DOHH2 (cell line): ENCODE measurements at regions not wholly inside any gene's neighbourhood (a gene's known extent, or its start where the extent isn't known, plus 50 kb on each side); places are given as distances from the start of the nearest gene placed in this dataset.

Experiments used
- EZH2phosphoT487 ChIP-seq: fragments of 200-600 bp; sonication (generic); IDR thresholded peaks from 2 replicates; pipeline ENCODE4 v1.6.1; 2017; ENCODE audit warnings: borderline replicate concordance, mild to moderate bottlenecking, antibody characterized with exemption, low read length, moderate library complexity, mixed read lengths
- TF ChIP-seq, protein P1 (sequence below): fragments of 200-600 bp; sonication (generic); IDR thresholded peaks from one replicate; pipeline ENCODE4 v1.5.1; 2014; ENCODE audit warnings: antibody characterized with exemption, mild to moderate bottlenecking, low read depth, low read length; ENCODE audit not compliant: poor library complexity, severe bottlenecking

DNA sequence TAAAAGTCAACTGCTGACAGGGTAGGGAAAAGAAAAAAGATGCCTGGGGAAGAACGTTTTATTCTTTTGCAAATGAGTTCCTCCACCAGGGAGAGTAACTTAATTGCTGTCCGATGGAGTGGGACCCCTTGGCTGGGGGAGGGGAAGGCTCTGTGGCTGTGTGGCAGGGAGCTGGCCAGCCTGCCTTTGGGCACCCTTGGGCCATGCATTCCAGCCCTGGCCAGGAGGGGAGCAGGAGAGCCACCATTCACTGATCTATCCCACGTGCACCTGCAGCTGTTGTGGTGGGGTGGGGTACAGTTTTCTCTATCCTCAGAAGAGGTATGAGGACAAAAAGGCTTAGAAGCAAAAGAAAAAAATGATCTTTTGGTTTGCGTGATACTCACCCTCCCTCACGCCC is 116.9 kb downstream of the KCNK1 start:
- TF ChIP-seq, protein P1, sequence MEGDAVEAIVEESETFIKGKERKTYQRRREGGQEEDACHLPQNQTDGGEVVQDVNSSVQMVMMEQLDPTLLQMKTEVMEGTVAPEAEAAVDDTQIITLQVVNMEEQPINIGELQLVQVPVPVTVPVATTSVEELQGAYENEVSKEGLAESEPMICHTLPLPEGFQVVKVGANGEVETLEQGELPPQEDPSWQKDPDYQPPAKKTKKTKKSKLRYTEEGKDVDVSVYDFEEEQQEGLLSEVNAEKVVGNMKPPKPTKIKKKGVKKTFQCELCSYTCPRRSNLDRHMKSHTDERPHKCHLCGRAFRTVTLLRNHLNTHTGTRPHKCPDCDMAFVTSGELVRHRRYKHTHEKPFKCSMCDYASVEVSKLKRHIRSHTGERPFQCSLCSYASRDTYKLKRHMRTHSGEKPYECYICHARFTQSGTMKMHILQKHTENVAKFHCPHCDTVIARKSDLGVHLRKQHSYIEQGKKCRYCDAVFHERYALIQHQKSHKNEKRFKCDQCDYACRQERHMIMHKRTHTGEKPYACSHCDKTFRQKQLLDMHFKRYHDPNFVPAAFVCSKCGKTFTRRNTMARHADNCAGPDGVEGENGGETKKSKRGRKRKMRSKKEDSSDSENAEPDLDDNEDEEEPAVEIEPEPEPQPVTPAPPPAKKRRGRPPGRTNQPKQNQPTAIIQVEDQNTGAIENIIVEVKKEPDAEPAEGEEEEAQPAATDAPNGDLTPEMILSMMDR, result no peak
- TF ChIP-seq EZH2phosphoT487, result no peak
